T-helper 22 cell (primary cell): ENCODE measurements at regions not wholly inside any gene's neighbourhood (a gene's known extent, or its start where the extent isn't known, plus 50 kb on each side); places are given as distances from the start of the nearest gene placed in this dataset.

ENCODE experiments used
- DNase-seq: peaks from one replicate; pipeline ENCODE4 v3.0.0-alpha.2; 2020; ENCODE audit warnings: low read depth

GRCh38 chr7:115471891-115472290 is 550.0 kb downstream of the MDFIC start:
- no peak for DNase-seq

GRCh38 chr7:115462301-115463015 is 540.6 kb downstream of the MDFIC start:
- no peak for DNase-seq

GRCh38 chr7:115449689-115450088 is 527.8 kb downstream of the MDFIC start:
- no peak for DNase-seq

GRCh38 chr7:115447495-115447894 is 525.6 kb downstream of the MDFIC start:
- DNase-seq, result no peak

- no peak for DNase-seq
Measured at GRCh38 chr7:115441033-115441432, 519.1 kb downstream of the MDFIC start.

GRCh38 chr7:115435178-115435577 is 513.3 kb downstream of the MDFIC start:
- DNase-seq, result no peak

GRCh38 chr7:115429918-115430317 is 508.0 kb downstream of the MDFIC start:
- DNase-seq, result no peak

- no peak for DNase-seq
Measured at GRCh38 chr7:115417662-115418061, 495.8 kb downstream of the MDFIC start.

GRCh38 chr7:115410972-115411686 is 489.2 kb downstream of the MDFIC start:
- DNase-seq, result no peak

- no peak for DNase-seq
Measured at GRCh38 chr7:115410434-115410820, 488.5 kb downstream of the MDFIC start.

GRCh38 chr7:115409682-115410433 is 488.0 kb downstream of the MDFIC start:
- DNase-seq, result no peak

GRCh38 chr7:115406219-115406618 is 484.3 kb downstream of the MDFIC start:
- DNase-seq, result no peak

- no peak for DNase-seq
Measured at GRCh38 chr7:115387137-115387536, 465.2 kb downstream of the MDFIC start.

GRCh38 chr7:115379321-115379720 is 457.4 kb downstream of the MDFIC start:
- DNase-seq, result no peak

GRCh38 chr7:115368998-115369397 is 447.1 kb downstream of the MDFIC start:
- no peak for DNase-seq

GRCh38 chr7:115363916-115364315 is 442.0 kb downstream of the MDFIC start:
- DNase-seq, result no peak

- DNase-seq, result no peak
Measured at GRCh38 chr7:115359955-115360354, 438.1 kb downstream of the MDFIC start.

GRCh38 chr7:115359119-115359518 is 437.2 kb downstream of the MDFIC start:
- no peak for DNase-seq

GRCh38 chr7:115357703-115357999 is 435.8 kb downstream of the MDFIC start:
- DNase-seq, result no peak

GRCh38 chr7:115356999-115357702 is 435.3 kb downstream of the MDFIC start:
- DNase-seq, result no peak

- no peak for DNase-seq
Measured at GRCh38 chr7:115356139-115356746, 434.3 kb downstream of the MDFIC start.

GRCh38 chr7:115354925-115355324 is 433.0 kb downstream of the MDFIC start:
- DNase-seq, result no peak
